ENCODE measurements at regions not wholly inside any gene's neighbourhood (a gene's known extent, or its start where the extent isn't known, plus 50 kb on each side); places are given as distances from the start of the nearest gene placed in this dataset.

DNA sequence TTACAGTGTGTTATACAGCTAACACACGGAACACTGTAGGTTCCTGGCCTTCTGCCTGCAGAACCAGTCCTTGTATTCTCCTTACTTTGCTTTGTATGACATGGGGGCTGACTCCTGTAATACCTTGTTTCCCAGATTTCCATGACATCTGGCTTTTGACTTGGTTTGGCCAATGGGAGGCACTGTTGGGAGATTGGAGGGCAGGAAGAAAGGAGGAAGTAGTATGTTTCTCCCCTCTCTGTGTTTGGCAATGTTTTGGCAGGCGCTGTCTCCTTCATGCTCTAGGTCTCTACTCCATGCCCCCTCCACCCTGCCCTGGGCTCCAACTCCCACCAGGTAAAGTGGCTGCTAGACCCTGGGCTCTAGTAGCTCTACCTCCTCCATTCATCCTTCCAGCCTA is 331.1 kb upstream of the SLC14A2 start:
- H3K9me3 ChIP-seq: no peaks in the 10 kb centered on the region
- intact Hi-C loops (cut with DNase I): loop anchor here in 1 of 2 donors (10.0 kb wide), 1 partner anchor 91 kb away; no protein-coding TSS in a partner anchor
- no peaks in the 10 kb centered on the region for H3K4me1 ChIP-seq
- no peaks in the 10 kb centered on the region for H3K27me3 ChIP-seq
- TF ChIP-seq POLR2A (IDR thresholded peaks at IDR 0.05) (no peak), CTCF (IDR thresholded peaks at IDR 0.05) (no peak)
- DNase-seq (no peak), ATAC-seq (no peak)
- whole genome bisulfite sequencing (ENCODE audit: insufficient coverage, low coverage, low lambda C conversion rate, missing lambda C conversion rate): 100% methylated on average over 1 of the region's 2 CpGs
- no peak overlapping the region for H3K27ac ChIP-seq
- H3K36me3 ChIP-seq: no peaks in the 10 kb centered on the region
- no peak overlapping the region for H3K4me3 ChIP-seq

- Histone ChIP-seq H3K4me1 (no peaks in the 10 kb centered on the region), H3K9me3 (no peaks in the 10 kb centered on the region), H3K36me3 (no peaks in the 10 kb centered on the region), H3K27ac (no peak overlapping the region), H3K27me3 (no peaks in the 10 kb centered on the region), H3K4me3 (no peak overlapping the region)
- intact Hi-C loops (cut with DNase I): loop anchor here in 1 of 2 donors (10.0 kb wide), 1 partner anchor 90 kb away; no protein-coding TSS in a partner anchor
- DNase-seq: no peak
- TF ChIP-seq CTCF (IDR thresholded peaks at IDR 0.05) (no peak), POLR2A (IDR thresholded peaks at IDR 0.05) (no peak)
- no peak for ATAC-seq
These were observed 330.4 kb upstream of the SLC14A2 start for GRCh38 chr18:45284851-45285250.

DNA sequence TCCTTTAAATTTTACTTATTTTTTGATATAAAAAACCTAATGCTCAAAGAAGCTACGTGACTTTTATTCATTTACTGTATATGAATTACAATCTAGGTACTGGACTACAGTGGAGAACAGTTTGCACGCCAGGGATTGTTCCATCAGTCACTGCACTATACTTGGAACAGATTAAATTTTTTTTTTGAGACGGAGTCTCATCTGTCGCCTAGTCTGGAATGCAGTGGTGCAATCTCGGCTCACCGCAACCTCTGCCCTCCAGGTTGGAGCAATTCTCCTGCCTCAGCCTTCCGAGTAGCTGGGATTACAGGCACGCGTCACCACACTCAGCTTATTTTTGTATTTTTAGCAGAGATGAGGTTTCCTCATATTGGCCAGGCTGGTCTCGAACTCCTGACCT is 330.0 kb upstream of the SLC14A2 start:
- no peak overlapping the region for H3K4me3 ChIP-seq
- no peaks in the 10 kb centered on the region for H3K36me3 ChIP-seq
- no peaks in the 10 kb centered on the region for H3K4me1 ChIP-seq
- H3K27ac ChIP-seq: no peak overlapping the region
- TF ChIP-seq POLR2A (IDR thresholded peaks at IDR 0.05) (no peak), CTCF (IDR thresholded peaks at IDR 0.05) (no peak)
- intact Hi-C loops (cut with DNase I): loop anchor here in 1 of 2 donors (10.0 kb wide), 1 partner anchor 90 kb away; no protein-coding TSS in a partner anchor
- DNase-seq (no peak), ATAC-seq (no peak)
- no peaks in the 10 kb centered on the region for H3K9me3 ChIP-seq
- 75% methylated on average over 9 of the region's 10 CpGs for WGBS (ENCODE audit: insufficient coverage, low coverage, low lambda C conversion rate, missing lambda C conversion rate)
- no peaks in the 10 kb centered on the region for H3K27me3 ChIP-seq

GRCh38 chr18:45286431-45286830 is 328.8 kb upstream of the SLC14A2 start:
- no peak overlapping the region for H3K27ac ChIP-seq
- 67% methylated on average over 3 of the region's 3 CpGs for WGBS (ENCODE audit: insufficient coverage, low coverage, low lambda C conversion rate, missing lambda C conversion rate)
- H3K9me3 ChIP-seq: no peaks in the 10 kb centered on the region
- no peaks in the 10 kb centered on the region for H3K36me3 ChIP-seq
- H3K4me3 ChIP-seq: no peak overlapping the region
- no peak for TF ChIP-seq POLR2A (IDR thresholded peaks at IDR 0.05)
- TF ChIP-seq CTCF (IDR thresholded peaks at IDR 0.05): no peak
- H3K27me3 ChIP-seq: no peaks in the 10 kb centered on the region
- intact Hi-C loops (cut with DNase I): loop anchor here in 1 of 2 donors (10.0 kb wide), 1 partner anchor 88 kb away; no protein-coding TSS in a partner anchor
- no peak for DNase-seq
- no peak for ATAC-seq
- H3K4me1 ChIP-seq: no peaks in the 10 kb centered on the region

GRCh38 chr18:45287531-45287930 is 327.7 kb upstream of the SLC14A2 start:
- no peak overlapping the region for H3K27ac ChIP-seq
- H3K36me3 ChIP-seq: no peaks in the 10 kb centered on the region
- no peaks in the 10 kb centered on the region for H3K27me3 ChIP-seq
- no peak for TF ChIP-seq POLR2A (IDR thresholded peaks at IDR 0.05)
- TF ChIP-seq CTCF (IDR thresholded peaks at IDR 0.05): no peak
- peak; percentile 86 to 97 (median 89) for ATAC-seq
- 25% methylated on average over 9 of the region's 9 CpGs for WGBS (ENCODE audit: insufficient coverage, low coverage, low lambda C conversion rate, missing lambda C conversion rate)
- H3K4me3 ChIP-seq: no peak overlapping the region
- peak; percentile 79 to 89 (median 86) for DNase-seq
- H3K9me3 ChIP-seq: no peaks in the 10 kb centered on the region
- no peaks in the 10 kb centered on the region for H3K4me1 ChIP-seq
- intact Hi-C loops (cut with DNase I): loop anchor here in 1 of 2 donors (10.0 kb wide), 1 partner anchor 87 kb away; no protein-coding TSS in a partner anchor

Data from right lobe of liver (tissue), 6 donors.